Gastrocnemius medialis (tissue), 4 donors: ENCODE measurements at regions not wholly inside any gene's neighbourhood (a gene's known extent, or its start where the extent isn't known, plus 50 kb on each side); places are given as distances from the start of the nearest gene placed in this dataset.

Experiments
- POLR2A ChIP-seq, 2 donors: fragments of 450-650 bp; IDR thresholded peaks; one replicate each; pipeline ENCODE4 v1.6.1; 2017; ENCODE audit warnings: antibody characterized with exemption in 2 of 2, mild to moderate bottlenecking in 2 of 2, moderate library complexity in 2 of 2
- TF ChIP-seq, protein P1 (sequence below), 5 experiments: fragments of 450-650 bp in 3 of 5; fragments of 200-600 bp in 2 of 5; sonication (generic) in 2 of 5; IDR thresholded peaks in 4 of 5; conservative IDR thresholded peaks in 1 of 5; 1 replicate in 4 of 5; 2 replicates in 1 of 5; pipeline ENCODE4 v1.5.1; 2016 to 2019; ENCODE audit warnings: antibody characterized with exemption in 5 of 5, mild to moderate bottlenecking in 3 of 5, moderate library complexity in 3 of 5

DNA sequence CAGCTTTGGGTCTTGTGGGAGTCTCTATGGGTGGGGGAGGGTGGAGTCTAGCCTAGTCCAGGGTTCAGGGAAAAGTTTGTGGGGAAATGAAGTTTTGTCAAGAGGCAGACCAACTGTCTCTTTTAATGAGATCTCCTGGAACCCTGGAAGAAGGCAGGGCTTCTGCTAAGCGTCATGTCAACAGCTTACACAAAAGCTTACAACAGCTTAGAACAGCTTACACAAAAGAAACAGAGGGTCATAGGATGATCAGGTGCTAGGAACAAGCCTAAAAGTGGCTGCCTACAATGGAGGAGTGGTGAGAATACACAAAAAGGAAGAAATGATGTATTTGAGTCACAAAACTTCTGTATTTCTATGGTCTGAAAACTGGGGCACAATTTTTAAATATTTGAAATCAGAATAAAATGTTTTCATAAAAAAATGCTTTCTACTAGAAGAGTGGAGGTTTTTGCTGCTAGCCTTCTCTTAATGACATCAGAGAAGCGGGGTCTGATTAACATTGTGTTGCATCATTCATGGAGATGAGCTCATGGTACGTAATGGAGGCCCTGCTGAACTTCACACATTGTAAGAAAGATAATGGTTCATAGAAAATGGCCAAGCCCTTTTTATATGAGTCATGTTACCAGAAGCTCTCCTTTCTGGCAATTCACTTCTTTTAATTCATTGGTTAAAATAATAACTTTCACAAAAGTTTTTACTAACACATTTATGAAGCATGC, 351.0 kb downstream of the PIK3C3 start:
- TF ChIP-seq, protein P1, sequence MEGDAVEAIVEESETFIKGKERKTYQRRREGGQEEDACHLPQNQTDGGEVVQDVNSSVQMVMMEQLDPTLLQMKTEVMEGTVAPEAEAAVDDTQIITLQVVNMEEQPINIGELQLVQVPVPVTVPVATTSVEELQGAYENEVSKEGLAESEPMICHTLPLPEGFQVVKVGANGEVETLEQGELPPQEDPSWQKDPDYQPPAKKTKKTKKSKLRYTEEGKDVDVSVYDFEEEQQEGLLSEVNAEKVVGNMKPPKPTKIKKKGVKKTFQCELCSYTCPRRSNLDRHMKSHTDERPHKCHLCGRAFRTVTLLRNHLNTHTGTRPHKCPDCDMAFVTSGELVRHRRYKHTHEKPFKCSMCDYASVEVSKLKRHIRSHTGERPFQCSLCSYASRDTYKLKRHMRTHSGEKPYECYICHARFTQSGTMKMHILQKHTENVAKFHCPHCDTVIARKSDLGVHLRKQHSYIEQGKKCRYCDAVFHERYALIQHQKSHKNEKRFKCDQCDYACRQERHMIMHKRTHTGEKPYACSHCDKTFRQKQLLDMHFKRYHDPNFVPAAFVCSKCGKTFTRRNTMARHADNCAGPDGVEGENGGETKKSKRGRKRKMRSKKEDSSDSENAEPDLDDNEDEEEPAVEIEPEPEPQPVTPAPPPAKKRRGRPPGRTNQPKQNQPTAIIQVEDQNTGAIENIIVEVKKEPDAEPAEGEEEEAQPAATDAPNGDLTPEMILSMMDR (IDR thresholded peaks at IDR 0.05 in 4 of 5, conservative IDR thresholded peaks at IDR 0.05 in 1 of 5), result no peak
- no peak for TF ChIP-seq POLR2A (IDR thresholded peaks at IDR 0.05)
